ENCODE measurements at regions not wholly inside any gene's neighbourhood (a gene's known extent, or its start where the extent isn't known, plus 50 kb on each side); places are given as distances from the start of the nearest gene placed in this dataset.

DNA sequence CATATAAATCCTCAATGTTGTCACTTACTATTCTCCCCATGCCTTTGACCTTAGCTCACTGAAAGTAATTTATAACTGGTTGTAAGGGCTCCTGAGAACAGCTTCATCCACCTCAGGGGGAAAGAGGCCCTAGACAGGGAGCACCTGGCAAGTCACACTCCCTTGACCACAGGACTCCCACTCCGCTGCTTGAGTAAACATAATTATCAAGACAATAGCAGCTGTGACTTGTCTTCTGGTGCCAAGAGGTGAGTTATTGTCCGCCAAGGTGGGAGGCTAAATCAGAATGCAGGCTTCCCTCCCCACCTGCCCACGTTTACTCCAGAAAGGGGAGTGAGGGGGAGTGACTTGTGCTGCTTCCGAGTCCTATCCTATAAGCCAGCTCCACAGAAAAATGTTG is 230.6 kb upstream of the LRATD1 start:
- no peaks in the 10 kb centered on the region for H3K27me3 Mint-ChIP-seq
- WGBS (ENCODE audit: insufficient coverage), result no CpG with 5 or more reads among the region's 4 CpGs
- ATAC-seq (ENCODE audit: low read depth) (no peak), DNase-seq (no peak)
- Histone ChIP-seq H4K20me1 (ENCODE audit: control insufficient read depth, insufficient read depth, low read length, poor library complexity, severe bottlenecking) (no peaks in the 10 kb centered on the region), H3K27me3 (replicated peaks in 1 of 4; ENCODE audit: control extremely low read depth in 1 of 4, control insufficient read depth in 3 of 4, insufficient read depth in 4 of 4, low read length in 3 of 4) (no peaks in the 10 kb centered on the region), H3K9ac (ENCODE audit: low read length) (no peak overlapping the region), H3K4me3 (ENCODE audit: control extremely low read depth in 1 of 5, extremely low read depth in 1 of 5, insufficient read depth in 1 of 5, low read depth in 2 of 5, low read length in 4 of 5) (no peak overlapping the region), H3K36me3 (replicated peaks in 1 of 2; ENCODE audit: control extremely low read depth in 1 of 2, control insufficient read depth in 1 of 2, extremely low read depth in 1 of 2, insufficient read depth in 2 of 2, low read length in 1 of 2) (no peaks in the 10 kb centered on the region), H3K79me2 (ENCODE audit: control insufficient read depth, insufficient read depth, low read length) (no peaks in the 10 kb centered on the region), H3K27ac (ENCODE audit: low read length in 2 of 2) (no peak overlapping the region), H3K4me2 (replicated peaks; ENCODE audit: low read depth, low read length, poor library complexity, severe bottlenecking) (no peak overlapping the region), H2AFZ (ENCODE audit: insufficient read depth, low read depth, low read length, poor library complexity, severe bottlenecking) (no peak overlapping the region), H3K9me3 (ENCODE audit: control extremely low read depth in 1 of 3, control insufficient read depth in 2 of 3, insufficient read depth in 1 of 3, low read length in 2 of 3) (no peaks in the 10 kb centered on the region), H3K4me1 (ENCODE audit: control insufficient read depth in 2 of 2, insufficient read depth in 2 of 2, low read length in 2 of 2) (no peaks in the 10 kb centered on the region)
- H3K9me3 Mint-ChIP-seq (ENCODE audit: insufficient read depth), result no peaks in the 10 kb centered on the region
- CTCF ChIA-PET, result no interaction called here
- intact Hi-C loops (cut with micrococcal nuclease), result no loop called here
- no peak overlapping the region for H3K27ac Mint-ChIP-seq
- TF ChIP-seq EZH2 (IDR thresholded peaks at IDR 0.05; ENCODE audit: borderline replicate concordance, insufficient read depth, low read depth, low read length, poor library complexity, severe bottlenecking), result no peak
- TF ChIP-seq, protein P1, sequence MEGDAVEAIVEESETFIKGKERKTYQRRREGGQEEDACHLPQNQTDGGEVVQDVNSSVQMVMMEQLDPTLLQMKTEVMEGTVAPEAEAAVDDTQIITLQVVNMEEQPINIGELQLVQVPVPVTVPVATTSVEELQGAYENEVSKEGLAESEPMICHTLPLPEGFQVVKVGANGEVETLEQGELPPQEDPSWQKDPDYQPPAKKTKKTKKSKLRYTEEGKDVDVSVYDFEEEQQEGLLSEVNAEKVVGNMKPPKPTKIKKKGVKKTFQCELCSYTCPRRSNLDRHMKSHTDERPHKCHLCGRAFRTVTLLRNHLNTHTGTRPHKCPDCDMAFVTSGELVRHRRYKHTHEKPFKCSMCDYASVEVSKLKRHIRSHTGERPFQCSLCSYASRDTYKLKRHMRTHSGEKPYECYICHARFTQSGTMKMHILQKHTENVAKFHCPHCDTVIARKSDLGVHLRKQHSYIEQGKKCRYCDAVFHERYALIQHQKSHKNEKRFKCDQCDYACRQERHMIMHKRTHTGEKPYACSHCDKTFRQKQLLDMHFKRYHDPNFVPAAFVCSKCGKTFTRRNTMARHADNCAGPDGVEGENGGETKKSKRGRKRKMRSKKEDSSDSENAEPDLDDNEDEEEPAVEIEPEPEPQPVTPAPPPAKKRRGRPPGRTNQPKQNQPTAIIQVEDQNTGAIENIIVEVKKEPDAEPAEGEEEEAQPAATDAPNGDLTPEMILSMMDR (IDR thresholded peaks at IDR 0.05), result no peak
- H3K4me1 Mint-ChIP-seq, result no peaks in the 10 kb centered on the region
- no peak overlapping the region for H3K4me3 Mint-ChIP-seq
- POLR2A ChIA-PET, result no interaction called here

DNA sequence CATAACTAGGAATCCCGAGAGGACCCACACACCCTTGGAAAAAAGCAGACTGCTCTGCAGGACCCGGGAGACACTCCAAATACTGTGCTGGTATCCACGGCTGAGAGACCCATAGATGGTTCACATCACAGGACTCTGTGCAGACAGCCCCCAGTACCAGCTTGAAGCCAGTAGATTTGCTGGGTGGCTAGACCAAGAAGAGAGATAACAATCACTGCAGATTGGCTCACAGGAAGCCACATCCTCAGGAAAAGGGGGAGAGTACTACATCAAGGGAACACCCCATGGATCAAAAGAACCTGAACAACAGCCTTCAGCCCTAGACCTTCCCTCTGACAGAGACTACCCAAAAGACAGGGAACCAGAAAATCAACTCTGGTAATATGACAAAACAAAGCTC is 223.8 kb upstream of the LRATD1 start:
- no peak for ATAC-seq (ENCODE audit: low read depth)

More for the DNA sequence above, 223.8 kb upstream of the LRATD1 start:
- Histone ChIP-seq H3K4me1 (ENCODE audit: control insufficient read depth in 2 of 2, insufficient read depth in 2 of 2, low read length in 2 of 2) (no peaks in the 10 kb centered on the region), H3K79me2 (ENCODE audit: control insufficient read depth, insufficient read depth, low read length) (no peaks in the 10 kb centered on the region), H4K20me1 (ENCODE audit: control insufficient read depth, insufficient read depth, low read length, poor library complexity, severe bottlenecking) (no peaks in the 10 kb centered on the region), H3K4me2 (replicated peaks; ENCODE audit: low read depth, low read length, poor library complexity, severe bottlenecking) (no peak overlapping the region), H3K9me3 (ENCODE audit: control extremely low read depth in 1 of 3, control insufficient read depth in 2 of 3, insufficient read depth in 1 of 3, low read length in 2 of 3) (peaks cover 0 to 3% (median 0%) of the 10 kb centered on the region in 3 donors), H3K27ac (ENCODE audit: low read length in 2 of 2) (no peak overlapping the region), H2AFZ (ENCODE audit: insufficient read depth, low read depth, low read length, poor library complexity, severe bottlenecking) (no peak overlapping the region), H3K36me3 (replicated peaks in 1 of 2; ENCODE audit: control extremely low read depth in 1 of 2, control insufficient read depth in 1 of 2, extremely low read depth in 1 of 2, insufficient read depth in 2 of 2, low read length in 1 of 2) (no peaks in the 10 kb centered on the region), H3K4me3 (ENCODE audit: control extremely low read depth in 1 of 5, extremely low read depth in 1 of 5, insufficient read depth in 1 of 5, low read depth in 2 of 5, low read length in 4 of 5) (no peak overlapping the region), H3K27me3 (replicated peaks in 1 of 4; ENCODE audit: control extremely low read depth in 1 of 4, control insufficient read depth in 3 of 4, insufficient read depth in 4 of 4, low read length in 3 of 4) (no peaks in the 10 kb centered on the region), H3K9ac (ENCODE audit: low read length) (no peak overlapping the region)
- ChIA-PET POLR2A (no interaction called here), CTCF (no interaction called here)
- Mint-ChIP-seq H3K27ac (no peak overlapping the region), H3K9me3 (ENCODE audit: insufficient read depth) (peaks cover 9% of the 10 kb centered on the region), H3K4me3 (no peak overlapping the region), H3K27me3 (no peaks in the 10 kb centered on the region), H3K4me1 (no peaks in the 10 kb centered on the region)
- no peak for DNase-seq
- TF ChIP-seq, protein P1 (IDR thresholded peaks at IDR 0.05), result no peak
- TF ChIP-seq EZH2 (IDR thresholded peaks at IDR 0.05; ENCODE audit: borderline replicate concordance, insufficient read depth, low read depth, low read length, poor library complexity, severe bottlenecking), result no peak
- WGBS (ENCODE audit: insufficient coverage), result 77% methylated on average over 3 of the region's 3 CpGs
- intact Hi-C loops (cut with micrococcal nuclease), result no loop called here

Measured in B cell (primary cell).